D721Med (cell line): ENCODE measurements at regions not wholly inside any gene's neighbourhood (a gene's known extent, or its start where the extent isn't known, plus 50 kb on each side); places are given as distances from the start of the nearest gene placed in this dataset.

Source experiments
- DNase-seq: peaks from one replicate; pipeline ENCODE4 v3.0.0; 2011; ENCODE audit warnings: low spot score; ENCODE audit not compliant: insufficient read length
- FAIRE-seq: peaks from 2 replicates; lab custom pipeline; 2011; peaks lifted over from hg19 to GRCh38; lab: Jason Lieb, UNC
- CTCF ChIP-seq: IDR thresholded peaks from 2 replicates; pipeline ENCODE4 v1.5.1; 2012; ENCODE audit warnings: mild to moderate bottlenecking, control low read depth; ENCODE audit not compliant: insufficient read depth; ENCODE audit errors: missing control alignments

GRCh38 chr20:50290808-50291207 lies 100.2 kb downstream of the CEBPB start:
- FAIRE-seq = no peak
- TF ChIP-seq CTCF = no peak
- no peak for DNase-seq

- no peak for TF ChIP-seq CTCF
These were observed 100.8 kb downstream of the CEBPB start for GRCh38 chr20:50291254-50292078.

GRCh38 chr20:50292079-50292590 lies 101.5 kb downstream of the CEBPB start:
- FAIRE-seq = no peak
- no peak for TF ChIP-seq CTCF

More at GRCh38 chr20:50291254-50292078, 100.8 kb downstream of the CEBPB start:
- DNase-seq (no peak), FAIRE-seq (no peak)

GRCh38 chr20:50292591-50293283 lies 102.1 kb downstream of the CEBPB start:
- TF ChIP-seq CTCF = no peak
- FAIRE-seq = no peak
- DNase-seq = no peak

More at GRCh38 chr20:50292079-50292590, 101.5 kb downstream of the CEBPB start:
- no peak for DNase-seq

GRCh38 chr20:50293284-50294139 lies 102.9 kb downstream of the CEBPB start:
- no peak for TF ChIP-seq CTCF
- no peak for DNase-seq
- FAIRE-seq = no peak

GRCh38 chr20:50294164-50295088 lies 103.8 kb downstream of the CEBPB start:
- DNase-seq (no peak), FAIRE-seq (no peak)
- TF ChIP-seq CTCF = no peak
